ENCODE measurements at regions not wholly inside any gene's neighbourhood (a gene's known extent, or its start where the extent isn't known, plus 50 kb on each side); places are given as distances from the start of the nearest gene placed in this dataset.

DNA sequence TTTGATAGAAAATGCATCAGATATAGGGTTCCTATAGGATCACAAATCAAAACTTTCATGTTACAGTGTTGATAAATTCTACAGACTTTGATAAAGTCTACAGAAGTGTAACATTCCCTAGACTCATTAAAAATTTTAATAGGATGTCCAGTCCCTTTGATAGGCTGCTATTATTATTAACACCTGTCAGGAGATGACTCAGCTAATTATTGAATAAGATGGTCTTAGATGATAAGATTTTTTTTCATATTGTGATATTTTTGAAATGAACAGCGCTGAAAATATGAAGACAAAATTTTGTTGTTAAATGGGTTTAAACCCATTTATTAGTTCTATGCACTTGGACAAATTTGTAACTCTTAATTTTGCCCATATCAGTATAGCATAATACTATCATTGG lies 356.8 kb upstream of the SLITRK1 start:
- no peak for TF ChIP-seq EZH2phosphoT487 (IDR thresholded peaks at IDR 0.05; ENCODE audit: borderline replicate concordance, low read length)
- TF ChIP-seq, protein P1, sequence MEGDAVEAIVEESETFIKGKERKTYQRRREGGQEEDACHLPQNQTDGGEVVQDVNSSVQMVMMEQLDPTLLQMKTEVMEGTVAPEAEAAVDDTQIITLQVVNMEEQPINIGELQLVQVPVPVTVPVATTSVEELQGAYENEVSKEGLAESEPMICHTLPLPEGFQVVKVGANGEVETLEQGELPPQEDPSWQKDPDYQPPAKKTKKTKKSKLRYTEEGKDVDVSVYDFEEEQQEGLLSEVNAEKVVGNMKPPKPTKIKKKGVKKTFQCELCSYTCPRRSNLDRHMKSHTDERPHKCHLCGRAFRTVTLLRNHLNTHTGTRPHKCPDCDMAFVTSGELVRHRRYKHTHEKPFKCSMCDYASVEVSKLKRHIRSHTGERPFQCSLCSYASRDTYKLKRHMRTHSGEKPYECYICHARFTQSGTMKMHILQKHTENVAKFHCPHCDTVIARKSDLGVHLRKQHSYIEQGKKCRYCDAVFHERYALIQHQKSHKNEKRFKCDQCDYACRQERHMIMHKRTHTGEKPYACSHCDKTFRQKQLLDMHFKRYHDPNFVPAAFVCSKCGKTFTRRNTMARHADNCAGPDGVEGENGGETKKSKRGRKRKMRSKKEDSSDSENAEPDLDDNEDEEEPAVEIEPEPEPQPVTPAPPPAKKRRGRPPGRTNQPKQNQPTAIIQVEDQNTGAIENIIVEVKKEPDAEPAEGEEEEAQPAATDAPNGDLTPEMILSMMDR (IDR thresholded peaks at IDR 0.05; ENCODE audit: low read depth, low read length, poor library complexity, severe bottlenecking), result no peak

Measured in DOHH2 (cell line).